GM12878 (cell line): ENCODE measurements at regions not wholly inside any gene's neighbourhood (a gene's known extent, or its start where the extent isn't known, plus 50 kb on each side); places are given as distances from the start of the nearest gene placed in this dataset.

ENCODE experiments used
- ATAC-seq: fragments of 200-7000 bp; cut with Tn5 transposase; 3 replicates; pipeline ENCODE4 v1.9.1; 2020; ENCODE audit warnings: mild to moderate bottlenecking, moderate library complexity
- BruUV-seq: library from RNA; stranded (reverse); fragments of 400-500 nt; replicated peaks from 2 replicates; lab custom pipeline; 2021; lab: Mats Ljungman, UMichigan
- CTCF ChIA-PET: fragments of 300-600 bp; sonication (Branson Sonifier 250); formaldehyde crosslinking; extraction: SDS; loops from one replicate; lab custom pipeline; 2021; ENCODE audit warnings: inconsistent platforms; lab: Yijun Ruan, JAX
- POLR2A ChIA-PET: fragments of 350-600 bp; formaldehyde crosslinking; extraction: SDS; loops from one replicate; lab custom pipeline; 2021; ENCODE audit warnings: inconsistent platforms; lab: Charles Lee
- RAD21 ChIA-PET: fragments of 300-600 bp; sonication (Branson Sonifier 250); formaldehyde crosslinking; loops from one replicate; lab custom pipeline; 2023; ENCODE audit warnings: antibody characterized with exemption; ENCODE audit not compliant: unreplicated experiment; lab: Charles Lee
- SMC1A ChIA-PET: fragments of 300-600 bp; sonication (Branson Sonifier 250); formaldehyde crosslinking; loops from one replicate; lab custom pipeline; 2023; ENCODE audit not compliant: unreplicated experiment, uncharacterized antibody; lab: Charles Lee
- DNase-seq: peaks from one replicate; pipeline ENCODE4 v3.0.0-alpha.2; 2011; ENCODE audit warnings: low read depth, low spot score
- FAIRE-seq: peaks from 3 replicates; lab custom pipeline; 2011; peaks lifted over from hg19 to GRCh38; lab: Jason Lieb, UNC
- H2AFZ ChIP-seq: 2 replicates; pipeline ENCODE4 v1.6.0; 2011; ENCODE audit warnings: low read depth, low read length, control low read depth; ENCODE audit not compliant: control insufficient read depth
- H3K27ac ChIP-seq: 2 replicates; pipeline ENCODE4 v1.5.1; 2011; ENCODE audit warnings: control low read depth; ENCODE audit not compliant: control insufficient read depth, insufficient read depth
- H3K27me3 ChIP-seq, 2 experiments: replicated peaks in 1 of 2; 2 replicates each; pipeline versions ENCODE4 v1.6.0 to v1.6.1; 2011; ENCODE audit warnings: low read length in 1 of 2; ENCODE audit not compliant: control insufficient read depth in 2 of 2, insufficient read depth in 2 of 2
- H3K36me3 ChIP-seq, 2 experiments: 2 replicates each; pipeline ENCODE4 v1.5.1; 2011; ENCODE audit warnings: low read length in 1 of 2; ENCODE audit not compliant: control insufficient read depth in 2 of 2, insufficient read depth in 2 of 2
- H3K4me1 ChIP-seq: 2 replicates; pipeline ENCODE4 v1.6.1; 2011; ENCODE audit warnings: mild to moderate bottlenecking, low read length, moderate library complexity, mixed read lengths; ENCODE audit not compliant: control insufficient read depth, insufficient read depth
- H3K4me2 ChIP-seq: 2 replicates; pipeline ENCODE4 v1.6.0; 2011; ENCODE audit warnings: control low read depth; ENCODE audit not compliant: control insufficient read depth, insufficient read depth
- H3K4me3 ChIP-seq: fragments of 200-600 bp; sonication (generic); 2 replicates; pipeline ENCODE4 v1.5.1; 2016
- H3K79me2 ChIP-seq: 2 replicates; pipeline ENCODE4 v1.6.0; 2011; ENCODE audit warnings: low read length; ENCODE audit not compliant: control insufficient read depth, insufficient read depth
- H3K9ac ChIP-seq: 2 replicates; pipeline ENCODE4 v1.8.0; 2011; ENCODE audit warnings: low read length, control low read depth, mixed read lengths; ENCODE audit not compliant: control insufficient read depth, insufficient read depth
- H3K9me3 ChIP-seq: replicated peaks from 3 replicates; pipeline ENCODE4 v1.5.1; 2011; ENCODE audit warnings: mild to moderate bottlenecking, low read length; ENCODE audit not compliant: control insufficient read depth, insufficient read depth
- H4K20me1 ChIP-seq: 2 replicates; pipeline ENCODE4 v1.6.0; 2011; ENCODE audit not compliant: control insufficient read depth, insufficient read depth
- BHLHE40 ChIP-seq, 2 experiments: fragments of 450-650 bp in 1 of 2; IDR thresholded peaks; 2 replicates each; pipeline ENCODE4 v1.6.1; 2011 to 2017; ENCODE audit warnings: low read depth in 2 of 2, borderline replicate concordance in 1 of 2, improper control_type of control experiment in 1 of 2, low read length in 1 of 2, mild to moderate bottlenecking in 1 of 2
- CHD4 ChIP-seq: fragments of 200-600 bp; sonication (generic); IDR thresholded peaks from 2 replicates; pipeline ENCODE4 v1.6.1; 2016; ENCODE audit warnings: mild to moderate bottlenecking
- DPF2 ChIP-seq: fragments of 450-650 bp; IDR thresholded peaks from 2 replicates; pipeline ENCODE4 v1.6.1; 2017; ENCODE audit warnings: mild to moderate bottlenecking
- GABPA ChIP-seq: IDR thresholded peaks from 2 replicates; pipeline ENCODE4 v1.6.1; 2014; ENCODE audit warnings: antibody characterized with exemption, low read depth, mild to moderate bottlenecking, inconsistent platforms
- GATAD2B ChIP-seq: fragments of 450-650 bp; conservative IDR thresholded peaks from 2 replicates; pipeline ENCODE4 v1.6.1; 2017; ENCODE audit warnings: low read depth, mild to moderate bottlenecking, moderate library complexity
- MTA3 ChIP-seq: IDR thresholded peaks from 2 replicates; pipeline ENCODE4 v1.6.1; 2012; ENCODE audit warnings: low read length, inconsistent platforms, borderline replicate concordance
- MXI1 ChIP-seq: fragments of 150-350 bp; IDR thresholded peaks from 2 replicates; pipeline ENCODE4 v1.6.1; 2011; ENCODE audit warnings: low read depth, mild to moderate bottlenecking, inconsistent platforms, low read length, improper control_type of control experiment
- TARDBP ChIP-seq: IDR thresholded peaks from 2 replicates; pipeline ENCODE4 v1.6.1; 2016; ENCODE audit warnings: borderline replicate concordance
- WGBS: methylation state at CpG from one replicate; pipeline ENCODE4 v1.1.6; 2016; ENCODE audit warnings: low lambda C conversion rate; ENCODE audit not compliant: insufficient replicate concordance, insufficient coverage; ENCODE audit errors: missing lambda C conversion rate; 5-methylcytosine and 5-hydroxymethylcytosine counted together
- in situ Hi-C: fragments of 300-500 bp; cut with MboI; formaldehyde crosslinking; loops from 9 replicates; pipeline ENCODE4 v1.14.3; 2018; ENCODE audit warnings: mixed read lengths
- intact Hi-C: fragments of 100-400 bp; cut with micrococcal nuclease; formaldehyde crosslinking; loops from one replicate; pipeline ENCODE4 v1.14.2; 2022; ENCODE audit not compliant: unreplicated experiment
- TF ChIP-seq, protein P1 (sequence below): fragments of 150-350 bp; IDR thresholded peaks from 2 replicates; pipeline ENCODE4 v1.6.1; 2016; ENCODE audit warnings: low read depth, low read length
- TF ChIP-seq, protein P2 (sequence below): fragments of 450-650 bp; IDR thresholded peaks from 2 replicates; pipeline ENCODE4 v1.6.1; 2016; ENCODE audit warnings: mild to moderate bottlenecking, moderate library complexity, borderline replicate concordance
- TF ChIP-seq, protein P3 (sequence below): fragments of 450-650 bp; IDR thresholded peaks from 2 replicates; pipeline ENCODE4 v1.6.1; 2016; ENCODE audit warnings: mild to moderate bottlenecking
- TF ChIP-seq, protein P4 (sequence below): IDR thresholded peaks from 2 replicates; pipeline ENCODE4 v1.6.1; 2011; ENCODE audit warnings: low read depth, mild to moderate bottlenecking, low read length, moderate library complexity, borderline replicate concordance; ENCODE audit errors: extremely low read depth

DNA sequence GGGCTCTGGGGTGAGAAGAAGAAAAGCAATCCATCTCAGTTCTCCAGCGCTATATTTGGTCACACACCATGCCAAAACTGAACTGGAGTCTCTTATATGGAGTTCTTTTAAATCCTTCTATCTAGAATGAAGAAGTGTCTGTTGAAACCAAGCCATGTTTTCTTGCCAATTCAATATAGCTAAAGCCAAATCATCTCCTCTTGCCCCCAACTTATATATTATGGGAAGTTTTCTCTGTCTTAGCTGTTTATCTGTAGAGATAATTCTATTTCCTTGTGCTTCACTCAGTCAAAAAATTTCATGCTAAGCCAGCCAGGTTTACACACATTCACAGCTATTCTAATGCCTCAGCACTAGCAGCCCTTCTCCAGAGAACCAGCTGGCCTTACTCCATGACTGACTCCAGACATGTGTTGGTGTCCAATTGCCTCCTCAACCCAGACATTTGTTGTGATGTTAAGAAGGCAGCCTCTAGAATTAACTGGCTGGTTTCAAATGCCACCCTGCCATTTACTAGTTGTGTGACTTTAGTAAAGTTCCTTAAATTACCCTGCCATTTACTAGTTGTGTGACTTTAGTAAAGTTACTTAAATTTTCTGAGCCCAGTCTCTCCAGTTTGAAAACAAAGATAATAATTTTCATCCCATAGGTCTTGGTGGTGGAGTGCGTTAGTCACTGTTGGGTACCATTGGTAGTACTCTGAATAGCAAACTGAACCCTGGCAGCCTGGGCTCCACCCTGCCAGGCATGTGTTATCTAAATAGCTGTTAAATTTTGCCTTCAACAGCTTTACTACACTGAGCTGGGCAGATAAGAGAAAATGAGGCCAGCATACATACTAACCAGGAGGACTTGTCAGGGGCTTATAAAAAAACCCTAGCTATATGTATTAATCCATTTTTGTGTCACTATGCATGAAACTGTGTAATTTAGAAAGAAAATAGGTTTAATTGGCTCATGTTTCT is 525.1 kb downstream of the LMO7 start:
- Histone ChIP-seq H3K4me2 (no peak overlapping the region), H3K79me2 (no peaks in the 10 kb centered on the region), H3K9ac (no peak overlapping the region), H3K4me3 (no peak overlapping the region), H4K20me1 (no peaks in the 10 kb centered on the region), H3K27ac (no peak overlapping the region), H3K4me1 (no peaks in the 10 kb centered on the region), H3K36me3 (no peaks in the 10 kb centered on the region), H3K27me3 (no peaks in the 10 kb centered on the region), H2AFZ (no peak overlapping the region), H3K9me3 (no peaks in the 10 kb centered on the region)
- SMC1A ChIA-PET: no interaction called here
- in situ Hi-C loops (no loop called here), intact Hi-C loops (no loop called here)
- TF ChIP-seq, protein P1, sequence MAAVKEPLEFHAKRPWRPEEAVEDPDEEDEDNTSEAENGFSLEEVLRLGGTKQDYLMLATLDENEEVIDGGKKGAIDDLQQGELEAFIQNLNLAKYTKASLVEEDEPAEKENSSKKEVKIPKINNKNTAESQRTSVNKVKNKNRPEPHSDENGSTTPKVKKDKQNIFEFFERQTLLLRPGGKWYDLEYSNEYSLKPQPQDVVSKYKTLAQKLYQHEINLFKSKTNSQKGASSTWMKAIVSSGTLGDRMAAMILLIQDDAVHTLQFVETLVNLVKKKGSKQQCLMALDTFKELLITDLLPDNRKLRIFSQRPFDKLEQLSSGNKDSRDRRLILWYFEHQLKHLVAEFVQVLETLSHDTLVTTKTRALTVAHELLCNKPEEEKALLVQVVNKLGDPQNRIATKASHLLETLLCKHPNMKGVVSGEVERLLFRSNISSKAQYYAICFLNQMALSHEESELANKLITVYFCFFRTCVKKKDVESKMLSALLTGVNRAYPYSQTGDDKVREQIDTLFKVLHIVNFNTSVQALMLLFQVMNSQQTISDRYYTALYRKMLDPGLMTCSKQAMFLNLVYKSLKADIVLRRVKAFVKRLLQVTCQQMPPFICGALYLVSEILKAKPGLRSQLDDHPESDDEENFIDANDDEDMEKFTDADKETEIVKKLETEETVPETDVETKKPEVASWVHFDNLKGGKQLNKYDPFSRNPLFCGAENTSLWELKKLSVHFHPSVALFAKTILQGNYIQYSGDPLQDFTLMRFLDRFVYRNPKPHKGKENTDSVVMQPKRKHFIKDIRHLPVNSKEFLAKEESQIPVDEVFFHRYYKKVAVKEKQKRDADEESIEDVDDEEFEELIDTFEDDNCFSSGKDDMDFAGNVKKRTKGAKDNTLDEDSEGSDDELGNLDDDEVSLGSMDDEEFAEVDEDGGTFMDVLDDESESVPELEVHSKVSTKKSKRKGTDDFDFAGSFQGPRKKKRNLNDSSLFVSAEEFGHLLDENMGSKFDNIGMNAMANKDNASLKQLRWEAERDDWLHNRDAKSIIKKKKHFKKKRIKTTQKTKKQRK: no peak
- no peak for TF ChIP-seq MTA3
- no peak for TF ChIP-seq DPF2
- TF ChIP-seq, protein P2, sequence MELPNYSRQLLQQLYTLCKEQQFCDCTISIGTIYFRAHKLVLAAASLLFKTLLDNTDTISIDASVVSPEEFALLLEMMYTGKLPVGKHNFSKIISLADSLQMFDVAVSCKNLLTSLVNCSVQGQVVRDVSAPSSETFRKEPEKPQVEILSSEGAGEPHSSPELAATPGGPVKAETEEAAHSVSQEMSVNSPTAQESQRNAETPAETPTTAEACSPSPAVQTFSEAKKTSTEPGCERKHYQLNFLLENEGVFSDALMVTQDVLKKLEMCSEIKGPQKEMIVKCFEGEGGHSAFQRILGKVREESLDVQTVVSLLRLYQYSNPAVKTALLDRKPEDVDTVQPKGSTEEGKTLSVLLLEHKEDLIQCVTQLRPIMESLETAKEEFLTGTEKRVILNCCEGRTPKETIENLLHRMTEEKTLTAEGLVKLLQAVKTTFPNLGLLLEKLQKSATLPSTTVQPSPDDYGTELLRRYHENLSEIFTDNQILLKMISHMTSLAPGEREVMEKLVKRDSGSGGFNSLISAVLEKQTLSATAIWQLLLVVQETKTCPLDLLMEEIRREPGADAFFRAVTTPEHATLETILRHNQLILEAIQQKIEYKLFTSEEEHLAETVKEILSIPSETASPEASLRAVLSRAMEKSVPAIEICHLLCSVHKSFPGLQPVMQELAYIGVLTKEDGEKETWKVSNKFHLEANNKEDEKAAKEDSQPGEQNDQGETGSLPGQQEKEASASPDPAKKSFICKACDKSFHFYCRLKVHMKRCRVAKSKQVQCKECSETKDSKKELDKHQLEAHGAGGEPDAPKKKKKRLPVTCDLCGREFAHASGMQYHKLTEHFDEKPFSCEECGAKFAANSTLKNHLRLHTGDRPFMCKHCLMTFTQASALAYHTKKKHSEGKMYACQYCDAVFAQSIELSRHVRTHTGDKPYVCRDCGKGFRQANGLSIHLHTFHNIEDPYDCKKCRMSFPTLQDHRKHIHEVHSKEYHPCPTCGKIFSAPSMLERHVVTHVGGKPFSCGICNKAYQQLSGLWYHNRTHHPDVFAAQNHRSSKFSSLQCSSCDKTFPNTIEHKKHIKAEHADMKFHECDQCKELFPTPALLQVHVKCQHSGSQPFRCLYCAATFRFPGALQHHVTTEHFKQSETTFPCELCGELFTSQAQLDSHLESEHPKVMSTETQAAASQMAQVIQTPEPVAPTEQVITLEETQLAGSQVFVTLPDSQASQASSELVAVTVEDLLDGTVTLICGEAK: no peak
- TF ChIP-seq, protein P3, sequence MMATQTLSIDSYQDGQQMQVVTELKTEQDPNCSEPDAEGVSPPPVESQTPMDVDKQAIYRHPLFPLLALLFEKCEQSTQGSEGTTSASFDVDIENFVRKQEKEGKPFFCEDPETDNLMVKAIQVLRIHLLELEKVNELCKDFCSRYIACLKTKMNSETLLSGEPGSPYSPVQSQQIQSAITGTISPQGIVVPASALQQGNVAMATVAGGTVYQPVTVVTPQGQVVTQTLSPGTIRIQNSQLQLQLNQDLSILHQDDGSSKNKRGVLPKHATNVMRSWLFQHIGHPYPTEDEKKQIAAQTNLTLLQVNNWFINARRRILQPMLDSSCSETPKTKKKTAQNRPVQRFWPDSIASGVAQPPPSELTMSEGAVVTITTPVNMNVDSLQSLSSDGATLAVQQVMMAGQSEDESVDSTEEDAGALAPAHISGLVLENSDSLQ: no peak
- TF ChIP-seq CHD4: no peak
- no peak for TF ChIP-seq TARDBP
- TF ChIP-seq GABPA: no peak
- no peak for TF ChIP-seq BHLHE40 (IDR thresholded peaks at IDR 0.05; ENCODE audit: borderline replicate concordance in 1 of 2, low read depth in 2 of 2, low read length in 1 of 2)
- TF ChIP-seq GATAD2B: no peak
- TF ChIP-seq MXI1: no peak
- TF ChIP-seq, protein P4, sequence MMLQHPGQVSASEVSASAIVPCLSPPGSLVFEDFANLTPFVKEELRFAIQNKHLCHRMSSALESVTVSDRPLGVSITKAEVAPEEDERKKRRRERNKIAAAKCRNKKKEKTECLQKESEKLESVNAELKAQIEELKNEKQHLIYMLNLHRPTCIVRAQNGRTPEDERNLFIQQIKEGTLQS: no peak
- ATAC-seq: no peak
- no peak for DNase-seq
- RAD21 ChIA-PET: no interaction called here
- BruUV-seq: no TSS peak
- 19% methylated on average over 2 of the region's 2 CpGs for WGBS
- POLR2A ChIA-PET: no interaction called here
- FAIRE-seq: no peak
- CTCF ChIA-PET: no interaction called here
